GM21717 (cell line): ENCODE measurements at regions not wholly inside any gene's neighbourhood (a gene's known extent, or its start where the extent isn't known, plus 50 kb on each side); places are given as distances from the start of the nearest gene placed in this dataset.
"Not testable (repeated sequence)": the region's sequence is repeated elsewhere in the genome, so short reads cannot be mapped to it uniquely, and the experiment has no call there.

Experiments
- ATAC-seq: cut with Tn5 transposase; IDR thresholded peaks from one replicate; pipeline ENCODE4 v1.9.1; 2021; ENCODE audit warnings: mild to moderate bottlenecking, moderate library complexity; ENCODE audit not compliant: unreplicated experiment

GRCh38 chr6:99801805-99802204, 192.2 kb downstream of the MCHR2 start:
- no peak for ATAC-seq

GRCh38 chr6:99802396-99803031, 191.5 kb downstream of the MCHR2 start:
- no peak for ATAC-seq

DNA sequence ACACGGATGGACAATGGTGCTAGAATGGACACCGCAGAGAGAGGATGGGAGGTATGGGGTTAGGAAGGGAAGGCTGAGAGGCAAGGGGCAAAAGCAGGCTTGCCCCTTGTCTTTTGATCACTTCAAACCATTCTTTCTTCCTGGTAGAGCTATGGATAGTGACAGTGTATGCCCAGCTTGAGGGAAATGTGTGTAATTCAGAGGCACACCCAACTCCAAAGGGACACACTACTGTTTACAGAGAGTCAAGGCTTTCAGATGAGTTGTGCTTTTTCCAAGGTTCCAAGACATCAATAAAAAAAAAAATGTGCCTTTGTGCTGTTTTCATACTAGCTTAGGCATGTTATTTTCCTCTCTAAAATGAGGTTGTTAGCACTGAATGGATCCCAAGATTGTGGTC, 185.0 kb downstream of the MCHR2 start:
- ATAC-seq, result no peak

- ATAC-seq, result no peak
Observed at GRCh38 chr6:99810295-99810694, 183.7 kb downstream of the MCHR2 start.

- ATAC-seq, result no peak
Observed at GRCh38 chr6:99810942-99811620, 182.9 kb downstream of the MCHR2 start.

DNA sequence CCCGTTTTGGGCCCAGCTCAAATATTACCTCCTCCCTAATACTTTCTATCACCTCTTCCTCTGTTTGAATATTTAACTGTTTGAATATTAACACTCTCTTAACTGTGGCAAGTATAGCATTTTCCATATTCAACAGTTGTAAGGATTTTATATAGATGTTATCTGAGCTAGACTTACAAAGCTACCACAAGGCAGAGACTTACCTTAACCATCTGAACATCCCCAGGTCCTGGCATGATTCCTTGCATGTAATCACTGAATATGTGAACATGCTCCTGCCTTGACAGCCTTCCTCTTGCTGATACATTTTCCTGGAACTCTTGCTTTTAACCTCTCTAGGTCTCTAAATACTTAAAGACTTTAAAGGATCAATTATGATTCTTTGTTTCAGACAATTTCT, 182.4 kb downstream of the MCHR2 start:
- ATAC-seq, result no peak

DNA sequence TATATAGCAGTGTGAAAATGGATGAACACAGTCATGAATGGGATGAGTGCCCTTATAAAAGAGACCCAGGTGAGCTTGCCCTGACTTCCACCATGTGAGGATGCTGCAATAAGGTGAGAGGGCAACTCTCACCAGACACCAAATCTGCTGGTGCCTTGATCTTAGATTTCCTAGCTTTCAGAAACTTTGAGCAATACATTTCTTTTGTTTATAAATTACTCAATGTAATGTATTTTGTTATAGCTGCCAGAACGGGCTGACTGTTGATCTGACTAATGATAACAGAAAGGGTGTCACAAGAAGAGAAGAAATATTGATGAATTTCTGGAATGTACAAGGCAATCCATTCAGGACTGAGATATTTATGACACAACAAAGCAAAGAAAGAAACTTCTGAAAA, 180.5 kb downstream of the MCHR2 start:
- ATAC-seq, result no peak

- no peak for ATAC-seq
Observed at GRCh38 chr6:99814230-99814928, 179.6 kb downstream of the MCHR2 start.

DNA sequence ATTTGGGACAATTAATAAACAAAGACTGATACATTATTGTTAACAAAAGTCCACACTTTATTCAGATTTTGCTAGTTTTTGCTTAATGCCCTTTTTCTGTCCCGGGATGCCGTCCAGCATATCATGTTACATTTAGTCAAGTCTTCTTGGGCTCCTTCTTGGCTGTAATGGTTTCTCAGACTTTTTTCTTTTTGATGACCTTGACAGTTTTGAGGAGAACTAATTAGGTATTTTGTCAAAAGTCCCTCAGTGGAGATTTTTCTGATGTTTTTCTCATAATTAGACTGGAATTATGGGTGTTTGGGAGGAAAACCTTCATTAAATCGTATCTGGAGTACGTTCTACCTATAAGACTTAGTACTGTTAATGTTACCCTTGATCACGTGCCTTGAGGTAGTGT, 177.2 kb downstream of the MCHR2 start:
- no peak for ATAC-seq

DNA sequence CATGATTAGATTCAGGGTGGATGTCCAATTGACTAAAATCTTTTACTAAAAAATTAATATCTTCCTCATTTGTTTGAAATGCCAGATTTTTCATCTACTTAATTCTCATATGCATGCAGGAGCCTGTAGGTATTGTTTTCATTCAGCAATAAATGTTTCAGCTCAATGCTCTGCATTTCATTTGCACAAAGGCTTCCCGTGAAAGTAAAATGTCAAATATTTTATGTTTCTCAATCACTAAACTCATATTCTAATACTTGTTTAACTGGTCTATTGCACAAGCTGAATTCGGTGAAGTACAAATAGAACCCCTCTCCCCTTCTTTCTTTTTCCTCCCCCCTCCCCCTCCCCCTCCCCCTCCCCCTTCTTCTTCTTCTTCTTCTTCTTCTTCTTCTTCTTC, 175.9 kb downstream of the MCHR2 start:
- no peak for ATAC-seq

GRCh38 chr6:99819853-99820252, 174.2 kb downstream of the MCHR2 start:
- no peak for ATAC-seq

DNA sequence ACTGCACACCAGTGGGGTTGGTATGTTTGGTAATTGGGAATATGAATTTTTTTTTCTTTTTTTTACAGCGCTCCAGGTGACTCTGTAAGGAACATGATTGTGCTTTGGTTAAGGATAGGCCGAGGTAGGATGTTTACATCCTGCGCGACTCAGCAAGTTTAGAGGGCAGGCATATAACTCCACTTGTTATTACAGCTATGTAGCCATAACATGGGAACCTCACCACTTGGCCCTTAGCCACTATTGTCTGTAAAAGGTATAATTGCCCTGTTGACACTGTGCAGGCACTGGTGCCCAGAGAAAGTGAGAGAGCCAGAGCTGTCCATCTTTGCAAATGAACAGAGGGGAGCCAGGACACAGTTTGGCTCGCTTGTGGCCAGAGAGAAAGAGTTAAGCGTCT, 172.9 kb downstream of the MCHR2 start:
- ATAC-seq, result no peak

DNA sequence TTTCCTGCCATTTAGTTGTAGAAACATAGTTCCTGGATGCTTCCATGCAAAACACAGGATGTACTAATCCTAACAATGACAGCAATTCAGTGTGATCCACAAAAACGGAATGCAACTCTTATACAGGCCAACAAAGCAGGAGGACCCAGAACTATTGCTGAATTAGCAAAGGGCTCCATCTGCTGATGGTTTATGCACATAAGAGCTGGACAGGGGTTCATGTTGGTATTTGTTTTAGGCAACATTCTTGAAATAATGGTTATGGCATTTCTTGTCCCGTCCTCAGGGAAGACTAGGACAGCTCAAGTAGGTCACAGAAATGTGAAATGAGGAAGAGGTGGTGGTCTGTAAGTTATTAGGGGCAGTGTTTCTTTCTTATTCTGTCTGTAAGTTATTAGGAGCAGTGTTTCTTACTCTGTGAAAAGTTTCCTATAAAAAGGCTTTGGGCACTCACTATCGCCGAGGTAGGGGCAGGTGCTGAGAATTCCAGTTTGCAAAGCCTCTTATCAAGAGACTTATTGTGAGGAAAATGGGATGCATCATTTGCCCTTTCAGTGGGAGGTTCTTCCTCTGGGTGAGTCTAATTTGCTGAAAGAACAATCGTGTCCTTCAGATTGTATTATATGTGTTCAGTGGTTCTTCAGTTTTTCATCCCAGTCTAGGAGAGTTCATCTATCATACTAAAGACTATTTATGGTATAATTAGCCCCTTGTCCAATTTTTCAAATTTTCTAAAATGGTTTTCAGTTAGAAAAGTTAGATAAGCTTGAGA, 171.1 kb downstream of the MCHR2 start:
- ATAC-seq, result no peak

- not testable (repeated sequence) for ATAC-seq
Observed at GRCh38 chr6:99823513-99824235, 170.3 kb downstream of the MCHR2 start.

DNA sequence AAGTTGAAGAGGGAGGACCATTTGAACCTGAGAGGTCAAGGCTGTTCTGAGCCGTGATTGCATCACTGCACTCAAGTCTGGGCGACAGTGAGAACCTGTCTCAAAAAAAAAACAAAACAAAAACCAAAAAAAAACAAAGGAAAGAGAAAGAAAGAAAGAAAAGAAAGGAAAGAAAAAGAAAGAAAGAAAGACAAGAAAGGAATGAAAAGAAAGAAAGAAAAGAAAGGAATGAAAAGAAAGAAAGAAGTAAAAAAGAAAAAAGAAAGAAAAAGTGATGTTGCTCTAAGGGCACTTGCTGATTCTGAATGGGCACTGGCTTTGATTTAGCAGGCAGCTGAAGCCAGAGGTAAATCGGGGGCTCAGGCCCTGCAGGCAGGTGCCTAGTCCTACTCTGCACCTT, 161.0 kb downstream of the MCHR2 start:
- no peak for ATAC-seq

- no peak for ATAC-seq
Observed at GRCh38 chr6:99836471-99836870, 157.6 kb downstream of the MCHR2 start.

DNA sequence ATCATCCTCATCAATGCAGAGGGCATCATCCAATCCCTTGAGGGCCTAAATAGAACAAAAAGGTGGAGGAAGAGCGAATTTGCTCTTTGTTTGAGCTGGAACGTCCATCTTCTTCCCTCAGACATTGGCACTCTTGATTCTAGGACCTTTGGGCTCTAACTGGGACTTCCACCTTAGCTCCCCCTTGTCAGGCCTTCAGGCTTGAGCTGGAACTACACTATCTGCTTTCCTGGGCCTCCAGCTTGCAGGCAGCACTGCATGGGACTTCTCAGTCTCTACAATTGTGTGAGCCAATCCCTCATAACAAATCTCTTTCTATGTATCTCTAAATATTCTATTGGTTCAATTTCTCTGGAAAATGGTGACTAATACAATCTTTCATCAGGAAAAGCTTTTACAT, 155.4 kb downstream of the MCHR2 start:
- ATAC-seq, result no peak

GRCh38 chr6:99841297-99841696, 152.7 kb downstream of the MCHR2 start:
- ATAC-seq, result no peak

GRCh38 chr6:99846006-99846405, 148.0 kb downstream of the MCHR2 start:
- ATAC-seq, result no peak

- ATAC-seq, result no peak
Observed at GRCh38 chr6:99850841-99851240, 143.2 kb downstream of the MCHR2 start.

GRCh38 chr6:99852031-99852430, 142.0 kb downstream of the MCHR2 start:
- ATAC-seq, result no peak
